Esophagus squamous epithelium (tissue), 5 donors: ENCODE measurements at regions not wholly inside any gene's neighbourhood (a gene's known extent, or its start where the extent isn't known, plus 50 kb on each side); places are given as distances from the start of the nearest gene placed in this dataset.
A peak's percentile ranks its signal among the peaks of the same experiment; 100 is the strongest.

Experiments
- DNase-seq: peaks from one replicate; lab custom pipeline; 2025; lab: John Stamatoyannopoulos, UW
- H3K27ac ChIP-seq, 4 donors: fragments of 200-600 bp; sonication (generic); one replicate each; pipeline ENCODE4 v1.5.1; 2016 to 2019; ENCODE audit warnings: mild to moderate bottlenecking in 1 of 4
- H3K27me3 ChIP-seq, 4 donors: fragments of 200-600 bp; sonication (generic); 1 replicate in 3 of 4; 2 replicates in 1 of 4; pipeline versions ENCODE4 v1.5.1 to v1.6.0; 2017 to 2021; ENCODE audit warnings: antibody characterized with exemption in 1 of 4
- H3K36me3 ChIP-seq, 3 donors: fragments of 200-600 bp; sonication (generic); one replicate each; pipeline ENCODE4 v1.5.1; 2016 to 2019
- H3K4me1 ChIP-seq, 3 donors: fragments of 200-600 bp; sonication (generic); one replicate each; pipeline ENCODE4 v1.5.1; 2017 to 2019
- H3K4me3 ChIP-seq, 4 donors: fragments of 200-600 bp; sonication (generic); 1 replicate in 3 of 4; 2 replicates in 1 of 4; pipeline ENCODE4 v1.5.1; 2016 to 2019; ENCODE audit warnings: mild to moderate bottlenecking in 2 of 4, moderate library complexity in 1 of 4
- H3K9me3 ChIP-seq, 3 donors: fragments of 200-600 bp; sonication (generic); one replicate each; pipeline ENCODE4 v1.5.1; 2016 to 2019
- CTCF ChIP-seq, 6 experiments: fragments of 450-650 bp in 4 of 6; fragments of 200-600 bp in 2 of 6; sonication (generic) in 2 of 6; IDR thresholded peaks; one replicate each; pipeline ENCODE4 v1.5.1; 2016 to 2019; ENCODE audit warnings: antibody characterized with exemption in 6 of 6, mild to moderate bottlenecking in 4 of 6, moderate library complexity in 4 of 6
- POLR2A ChIP-seq, 4 donors: fragments of 450-650 bp; IDR thresholded peaks; one replicate each; pipeline ENCODE4 v1.6.1; 2017; ENCODE audit warnings: antibody characterized with exemption in 4 of 4, mild to moderate bottlenecking in 4 of 4, moderate library complexity in 3 of 4
- whole genome bisulfite sequencing, 2 donors: methylation state at CpG; one replicate each; pipeline ENCODE4 v1.1.5; 2018; 5-methylcytosine and 5-hydroxymethylcytosine counted together
- intact Hi-C: fragments of 100-400 bp; cut with DNase I; formaldehyde crosslinking; loops from one replicate; pipeline ENCODE4 v1.15.0; 2022
- donor health status: DM: yes; HTN: yes; CAD: no.

GRCh38 chr16:5604770-5605169 is 507.2 kb upstream of the EEF2KMT start:
- WGBS, 2 donors = 13 to 33% methylated on average over 7 to 8 of the region's 8 CpGs
- Histone ChIP-seq H3K9me3 (no peaks in the 10 kb centered on the region), H3K4me1 (no peaks in the 10 kb centered on the region), H3K27ac (no peak overlapping the region), H3K27me3 (no peaks in the 10 kb centered on the region), H3K4me3 (no peak overlapping the region), H3K36me3 (no peaks in the 10 kb centered on the region)
- no peak for TF ChIP-seq POLR2A (IDR thresholded peaks at IDR 0.05)
- peak in 4 of 6 experiments; percentile 5 to 43 (median 23) for TF ChIP-seq CTCF (IDR thresholded peaks at IDR 0.05)
- no peak for DNase-seq
- intact Hi-C loops = loop anchor here (5.0 to 10.0 kb wide), 2 partner anchors 100 to 362 kb away; no protein-coding TSS in a partner anchor

GRCh38 chr16:5603836-5604235 is 506.2 kb upstream of the EEF2KMT start:
- no peak for DNase-seq
- 76 to 81% methylated on average over 4 of the region's 4 CpGs for WGBS, 2 donors
- no peaks in the 10 kb centered on the region for H3K4me1 ChIP-seq
- H3K9me3 ChIP-seq = no peaks in the 10 kb centered on the region
- no peaks in the 10 kb centered on the region for H3K27me3 ChIP-seq
- intact Hi-C loops = loop anchor here (10.0 kb wide), 1 partner anchor 99 kb away; no protein-coding TSS in a partner anchor
- H3K36me3 ChIP-seq = no peaks in the 10 kb centered on the region
- no peak overlapping the region for H3K4me3 ChIP-seq
- H3K27ac ChIP-seq = no peak overlapping the region
- TF ChIP-seq CTCF (IDR thresholded peaks at IDR 0.05) (no peak), POLR2A (IDR thresholded peaks at IDR 0.05) (no peak)

GRCh38 chr16:5601957-5602356 is 504.4 kb upstream of the EEF2KMT start:
- no peak for TF ChIP-seq POLR2A (IDR thresholded peaks at IDR 0.05)
- TF ChIP-seq CTCF (IDR thresholded peaks at IDR 0.05) = no peak
- DNase-seq = no peak
- 44% methylated on average over 1 of the region's 1 CpG; no CpG with 5 or more reads in 1 of the 2 donors for WGBS, 2 donors
- no peaks in the 10 kb centered on the region for H3K27me3 ChIP-seq
- H3K4me3 ChIP-seq = no peak overlapping the region
- no peaks in the 10 kb centered on the region for H3K36me3 ChIP-seq
- H3K9me3 ChIP-seq = no peaks in the 10 kb centered on the region
- no peak overlapping the region for H3K27ac ChIP-seq
- intact Hi-C loops = loop anchor here (10.0 kb wide), 1 partner anchor 97 kb away; no protein-coding TSS in a partner anchor
- no peaks in the 10 kb centered on the region for H3K4me1 ChIP-seq

GRCh38 chr16:5598793-5599192 is 501.2 kb upstream of the EEF2KMT start:
- WGBS, 2 donors = 68 to 77% methylated on average over 7 of the region's 7 CpGs
- intact Hi-C loops = loop anchor here (10.0 kb wide), 1 partner anchor 64 kb away; no protein-coding TSS in a partner anchor
- TF ChIP-seq POLR2A (IDR thresholded peaks at IDR 0.05) (no peak), CTCF (IDR thresholded peaks at IDR 0.05) (no peak)

GRCh38 chr16:5595849-5596248 is 498.3 kb upstream of the EEF2KMT start:
- intact Hi-C loops = loop anchor here (10.0 kb wide), 1 partner anchor 61 kb away; no protein-coding TSS in a partner anchor
- Histone ChIP-seq H3K4me1 (no peaks in the 10 kb centered on the region), H3K27me3 (no peaks in the 10 kb centered on the region), H3K36me3 (no peaks in the 10 kb centered on the region), H3K27ac (no peak overlapping the region), H3K4me3 (no peak overlapping the region), H3K9me3 (no peaks in the 10 kb centered on the region)
- no peak for DNase-seq
- TF ChIP-seq CTCF (IDR thresholded peaks at IDR 0.05) (no peak), POLR2A (IDR thresholded peaks at IDR 0.05) (no peak)
- 67 to 73% methylated on average over 3 of the region's 3 CpGs for WGBS, 2 donors

More at GRCh38 chr16:5598793-5599192, 501.2 kb upstream of the EEF2KMT start:
- DNase-seq = no peak
- Histone ChIP-seq H3K4me1 (no peaks in the 10 kb centered on the region), H3K9me3 (no peaks in the 10 kb centered on the region), H3K27ac (no peak overlapping the region), H3K4me3 (no peak overlapping the region), H3K36me3 (no peaks in the 10 kb centered on the region), H3K27me3 (no peaks in the 10 kb centered on the region)
